ENCODE measurements at regions not wholly inside any gene's neighbourhood (a gene's known extent, or its start where the extent isn't known, plus 50 kb on each side); places are given as distances from the start of the nearest gene placed in this dataset.

- peaks cover 0 to 5% (median 0%) of the 10 kb centered on the region in 3 donors for H3K27me3 ChIP-seq (ENCODE audit: insufficient read depth in 3 of 3, low read length in 2 of 3)
- DNase-seq (no peak), ATAC-seq (no peak)
- no peaks in the 10 kb centered on the region for H3K4me1 ChIP-seq
- H3K9me3 ChIP-seq, result no peaks in the 10 kb centered on the region
- intact Hi-C loops (cut with DNase I), result no loop called here
- WGBS, 3 donors, result 88 to 93% (median 89%) methylated on average over 8 of the region's 8 CpGs
- no peak overlapping the region for H3K4me3 ChIP-seq
- H3K27ac ChIP-seq, result no peak overlapping the region
- H3K36me3 ChIP-seq (ENCODE audit: insufficient read depth in 1 of 2, low read depth in 1 of 2), result no peaks in the 10 kb centered on the region
- TF ChIP-seq CTCF (IDR thresholded peaks at IDR 0.05), result no peak
Measured at GRCh38 chr18:62629031-62629430, 86.3 kb upstream of the PHLPP1 start.

GRCh38 chr18:62631173-62631572 is 84.2 kb upstream of the PHLPP1 start:
- intact Hi-C loops (cut with DNase I), result no loop called here
- WGBS, 3 donors, result 55 to 61% (median 60%) methylated on average over 3 of the region's 3 CpGs

GRCh38 chr18:62632788-62633455 is 82.4 kb upstream of the PHLPP1 start:
- intact Hi-C loops (cut with DNase I), result no loop called here

More at GRCh38 chr18:62631173-62631572, 84.2 kb upstream of the PHLPP1 start:
- ATAC-seq (no peak), DNase-seq (no peak)
- Histone ChIP-seq H3K4me3 (no peak overlapping the region), H3K27me3 (ENCODE audit: insufficient read depth in 3 of 3, low read length in 2 of 3) (peaks cover 0 to 5% (median 1%) of the 10 kb centered on the region in 3 donors), H3K27ac (no peak overlapping the region), H3K36me3 (ENCODE audit: insufficient read depth in 1 of 2, low read depth in 1 of 2) (no peaks in the 10 kb centered on the region), H3K4me1 (no peaks in the 10 kb centered on the region), H3K9me3 (no peaks in the 10 kb centered on the region)
- TF ChIP-seq CTCF (IDR thresholded peaks at IDR 0.05), result no peak

GRCh38 chr18:62634458-62634857 is 80.9 kb upstream of the PHLPP1 start:
- H3K4me3 ChIP-seq, result no peak overlapping the region
- no peak for DNase-seq
- no peaks in the 10 kb centered on the region for H3K4me1 ChIP-seq
- 56 to 58% (median 58%) methylated on average over 2 of the region's 2 CpGs for WGBS, 3 donors
- no peak overlapping the region for H3K27ac ChIP-seq
- H3K36me3 ChIP-seq (ENCODE audit: insufficient read depth in 1 of 2, low read depth in 1 of 2), result no peaks in the 10 kb centered on the region
- peaks cover 0 to 5% (median 1%) of the 10 kb centered on the region in 3 donors for H3K27me3 ChIP-seq (ENCODE audit: insufficient read depth in 3 of 3, low read length in 2 of 3)
- intact Hi-C loops (cut with DNase I), result no loop called here
- H3K9me3 ChIP-seq, result no peaks in the 10 kb centered on the region
- no peak for ATAC-seq
- no peak for TF ChIP-seq CTCF (IDR thresholded peaks at IDR 0.05)

More at GRCh38 chr18:62632788-62633455, 82.4 kb upstream of the PHLPP1 start:
- Histone ChIP-seq H3K9me3 (no peaks in the 10 kb centered on the region), H3K27ac (no peak overlapping the region), H3K27me3 (ENCODE audit: insufficient read depth in 3 of 3, low read length in 2 of 3) (peaks cover 0 to 5% (median 1%) of the 10 kb centered on the region in 3 donors), H3K4me1 (no peaks in the 10 kb centered on the region), H3K4me3 (no peak overlapping the region), H3K36me3 (ENCODE audit: insufficient read depth in 1 of 2, low read depth in 1 of 2) (no peaks in the 10 kb centered on the region)
- WGBS, 3 donors, result 83 to 84% (median 84%) methylated on average over 3 of the region's 3 CpGs
- ATAC-seq (no peak), DNase-seq (no peak)
- no peak for TF ChIP-seq CTCF (IDR thresholded peaks at IDR 0.05)
